Gastrocnemius medialis (tissue), 4 donors: ENCODE measurements at regions not wholly inside any gene's neighbourhood (a gene's known extent, or its start where the extent isn't known, plus 50 kb on each side); places are given as distances from the start of the nearest gene placed in this dataset.

Source experiments
- ATAC-seq, 2 donors: fragments of 150-250 bp; one replicate each; pipeline ENCODE4 v1.9.1; 2016
- DNase-seq, 2 donors: peaks; one replicate each; pipeline ENCODE4 v3.0.0-alpha.2; 2019
- H3K27ac ChIP-seq, 4 donors: fragments of 200-600 bp; sonication (generic); 1 replicate in 1 of 4; 2 replicates in 3 of 4; pipeline ENCODE4 v1.5.1; 2016 to 2018; ENCODE audit warnings: mild to moderate bottlenecking in 2 of 4, moderate library complexity in 1 of 4
- H3K27me3 ChIP-seq, 3 donors: fragments of 200-600 bp; sonication (generic) in 2 of 3; 1 replicate in 1 of 3; 2 replicates in 2 of 3; pipeline versions ENCODE4 v1.5.1 to v1.6.0; 2016 to 2019; ENCODE audit warnings: mild to moderate bottlenecking in 1 of 3, moderate library complexity in 1 of 3
- H3K36me3 ChIP-seq, 2 donors: fragments of 200-600 bp; sonication (generic) in 1 of 2; one replicate each; pipeline ENCODE4 v1.5.1; 2017 to 2018
- H3K4me1 ChIP-seq, 2 donors: fragments of 200-600 bp; sonication (generic) in 1 of 2; one replicate each; pipeline ENCODE4 v1.5.1; 2016 to 2017; ENCODE audit warnings: mild to moderate bottlenecking in 2 of 2
- H3K4me3 ChIP-seq, 4 donors: fragments of 200-600 bp; sonication (generic) in 3 of 4; 1 replicate in 1 of 4; 2 replicates in 3 of 4; pipeline ENCODE4 v1.5.1; 2016 to 2019; ENCODE audit warnings: mild to moderate bottlenecking in 2 of 4
- H3K9me3 ChIP-seq, 3 donors: fragments of 200-600 bp; sonication (generic) in 2 of 3; 1 replicate in 1 of 3; 2 replicates in 2 of 3; pipeline ENCODE4 v1.5.1; 2016 to 2019
- CTCF ChIP-seq, 5 experiments: fragments of 450-650 bp in 3 of 5; fragments of 200-600 bp in 2 of 5; sonication (generic) in 2 of 5; IDR thresholded peaks in 4 of 5; conservative IDR thresholded peaks in 1 of 5; 1 replicate in 4 of 5; 2 replicates in 1 of 5; pipeline ENCODE4 v1.5.1; 2016 to 2019; ENCODE audit warnings: antibody characterized with exemption in 5 of 5, mild to moderate bottlenecking in 3 of 5, moderate library complexity in 3 of 5
- POLR2A ChIP-seq, 2 donors: fragments of 450-650 bp; IDR thresholded peaks; one replicate each; pipeline ENCODE4 v1.6.1; 2017; ENCODE audit warnings: antibody characterized with exemption in 2 of 2, mild to moderate bottlenecking in 2 of 2, moderate library complexity in 2 of 2
- in situ Hi-C, 4 donors: fragments of 200-750 bp; cut with MboI; loops; one replicate each; pipeline versions ENCODE4 v1.15.0 to v1.8.0; 2017; ENCODE audit warnings: low sequenced_read_pairs in 4 of 4
- intact Hi-C: fragments of 100-400 bp; cut with DNase I; formaldehyde crosslinking; loops from one replicate; pipeline ENCODE4 v1.15.1; 2023; ENCODE audit warnings: low total_unique reads

DNA sequence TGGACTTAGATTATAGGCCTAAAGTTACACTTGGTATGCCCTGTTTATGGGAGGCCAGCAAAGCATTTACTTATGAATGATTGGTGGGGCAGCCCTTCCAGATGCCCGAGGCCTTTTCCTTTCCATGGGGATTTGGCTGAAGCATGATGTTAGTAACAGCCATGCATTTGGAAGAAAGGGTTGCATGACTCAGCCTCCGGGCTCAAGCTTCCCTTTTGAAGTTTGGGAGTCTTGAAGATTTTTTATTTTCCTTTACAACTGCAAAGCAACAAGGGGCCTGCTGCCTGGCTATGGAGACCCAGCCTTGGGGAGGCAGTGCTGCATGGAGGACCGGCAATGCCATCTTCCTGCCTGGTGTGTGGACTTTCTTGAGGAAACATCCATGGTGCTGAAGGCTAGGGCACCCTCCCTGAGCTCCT is 244.7 kb downstream of the ICE1 start:
- DNase-seq: no peak
- no peaks in the 10 kb centered on the region for H3K9me3 ChIP-seq
- H3K4me1 ChIP-seq: no peaks in the 10 kb centered on the region
- H3K36me3 ChIP-seq: no peaks in the 10 kb centered on the region
- intact Hi-C loops: no loop called here
- no peak overlapping the region for H3K4me3 ChIP-seq
- in situ Hi-C loops: no loop called here
- no peak overlapping the region for H3K27ac ChIP-seq
- TF ChIP-seq POLR2A (IDR thresholded peaks at IDR 0.05) (no peak), CTCF (IDR thresholded peaks at IDR 0.05 in 4 of 5, conservative IDR thresholded peaks at IDR 0.05 in 1 of 5) (no peak)
- H3K27me3 ChIP-seq: no peaks in the 10 kb centered on the region
- ATAC-seq: no peak

GRCh38 chr5:5666369-5666768 is 243.9 kb downstream of the ICE1 start:
- ATAC-seq (no peak), DNase-seq (no peak)
- Histone ChIP-seq H3K9me3 (no peaks in the 10 kb centered on the region), H3K27ac (no peak overlapping the region), H3K36me3 (no peaks in the 10 kb centered on the region), H3K4me1 (peaks cover 0 to 5% of the 10 kb centered on the region in 2 donors), H3K27me3 (no peaks in the 10 kb centered on the region), H3K4me3 (no peak overlapping the region)
- no peak for TF ChIP-seq CTCF (IDR thresholded peaks at IDR 0.05 in 4 of 5, conservative IDR thresholded peaks at IDR 0.05 in 1 of 5)
- TF ChIP-seq POLR2A (IDR thresholded peaks at IDR 0.05): no peak
- in situ Hi-C loops: no loop called here
- intact Hi-C loops: no loop called here

DNA sequence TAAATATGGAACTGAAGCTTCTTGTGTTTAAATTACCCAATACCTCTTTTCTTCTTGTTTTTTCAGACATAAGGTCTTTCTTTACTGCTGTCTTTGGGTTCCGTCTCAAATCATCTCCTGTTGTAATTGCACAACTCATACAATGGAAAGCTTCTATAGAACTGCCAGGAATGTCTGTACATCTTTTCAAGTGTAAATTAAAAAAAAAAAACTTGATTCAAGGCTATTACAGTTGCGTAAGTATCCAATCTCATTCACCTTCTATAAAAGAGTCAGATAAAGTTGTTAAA is 243.5 kb downstream of the ICE1 start:
- no peak for DNase-seq
- TF ChIP-seq CTCF (IDR thresholded peaks at IDR 0.05 in 4 of 5, conservative IDR thresholded peaks at IDR 0.05 in 1 of 5): no peak
- TF ChIP-seq POLR2A (IDR thresholded peaks at IDR 0.05): no peak
- H3K4me3 ChIP-seq: no peak overlapping the region
- in situ Hi-C loops (no loop called here), intact Hi-C loops (no loop called here)
- H3K4me1 ChIP-seq: peaks cover 0 to 8% of the 10 kb centered on the region in 2 donors
- no peaks in the 10 kb centered on the region for H3K9me3 ChIP-seq
- no peak overlapping the region for H3K27ac ChIP-seq
- H3K36me3 ChIP-seq: no peaks in the 10 kb centered on the region
- ATAC-seq: no peak
- no peaks in the 10 kb centered on the region for H3K27me3 ChIP-seq

DNA sequence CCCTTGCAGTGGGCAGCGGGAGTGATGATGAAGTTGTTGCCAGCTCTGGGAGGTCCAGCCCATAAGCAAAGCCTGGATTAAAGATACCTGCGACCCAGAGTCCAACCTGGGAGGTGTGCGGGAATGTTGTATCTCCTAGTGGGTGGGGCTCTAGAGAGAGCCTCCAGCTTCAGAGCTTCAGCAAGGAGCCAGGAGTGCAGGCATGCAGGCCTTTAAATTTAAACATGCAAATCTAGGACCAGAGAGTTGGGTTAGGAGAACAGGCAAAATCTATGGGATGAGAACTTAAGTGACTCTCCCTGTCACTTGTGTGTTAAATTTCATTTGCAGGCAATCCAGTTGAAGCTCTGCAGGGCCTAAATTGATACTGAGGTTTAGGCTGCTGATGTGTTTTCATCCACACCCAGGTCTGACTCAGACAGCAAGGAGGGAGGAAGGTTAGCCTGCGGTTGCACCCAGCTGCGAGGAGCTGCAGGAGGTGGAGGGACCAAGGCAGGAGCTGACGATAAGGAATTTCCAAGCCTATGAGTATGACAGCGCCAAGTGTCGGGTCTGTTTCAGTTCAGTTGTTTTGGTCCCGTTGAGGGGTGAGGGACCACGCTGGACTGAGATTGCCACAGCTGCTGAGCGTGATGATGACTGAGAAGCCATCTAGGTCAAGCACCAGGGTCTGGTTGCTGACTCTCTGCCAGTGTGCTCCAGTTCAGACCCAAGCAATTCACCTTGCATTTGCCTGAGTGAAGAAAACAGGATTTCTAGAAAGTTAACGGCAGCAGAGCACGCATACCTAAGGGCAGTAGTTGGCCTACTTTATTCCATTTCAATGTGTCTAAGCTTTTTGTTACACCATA is 243.0 kb downstream of the ICE1 start:
- Histone ChIP-seq H3K4me3 (no peak overlapping the region), H3K4me1 (peaks cover 0 to 8% of the 10 kb centered on the region in 2 donors), H3K36me3 (no peaks in the 10 kb centered on the region), H3K9me3 (no peaks in the 10 kb centered on the region), H3K27me3 (no peaks in the 10 kb centered on the region), H3K27ac (no peak overlapping the region)
- DNase-seq: no peak
- intact Hi-C loops (no loop called here), in situ Hi-C loops (no loop called here)
- ATAC-seq: no peak
- TF ChIP-seq POLR2A (IDR thresholded peaks at IDR 0.05) (no peak), CTCF (IDR thresholded peaks at IDR 0.05 in 4 of 5, conservative IDR thresholded peaks at IDR 0.05 in 1 of 5) (no peak)
